Sigmoid colon (tissue), 6 donors: ENCODE measurements at regions not wholly inside any gene's neighbourhood (a gene's known extent, or its start where the extent isn't known, plus 50 kb on each side); places are given as distances from the start of the nearest gene placed in this dataset.

Experiments used
- DNase-seq: peaks from one replicate; pipeline ENCODE4 v3.0.0-alpha.2; 2019
- H3K27ac ChIP-seq, 4 donors: fragments of 200-600 bp; sonication (generic); one replicate each; pipeline ENCODE4 v1.5.1; 2016 to 2019; ENCODE audit warnings: mild to moderate bottlenecking in 1 of 4
- H3K27me3 ChIP-seq, 3 donors: fragments of 200-600 bp; sonication (generic); one replicate each; pipeline ENCODE4 v1.5.1; 2019; ENCODE audit warnings: mild to moderate bottlenecking in 1 of 3
- H3K36me3 ChIP-seq, 4 donors: fragments of 200-600 bp; sonication (generic); one replicate each; pipeline ENCODE4 v1.5.1; 2016 to 2019
- H3K4me1 ChIP-seq, 4 donors: fragments of 200-600 bp; sonication (generic); one replicate each; pipeline ENCODE4 v1.5.1; 2017 to 2019
- H3K4me3 ChIP-seq, 4 donors: fragments of 200-600 bp; sonication (generic); one replicate each; pipeline ENCODE4 v1.5.1; 2017 to 2019; ENCODE audit warnings: mild to moderate bottlenecking in 2 of 4, moderate library complexity in 1 of 4
- H3K9me3 ChIP-seq, 4 donors: fragments of 200-600 bp in 3 of 4; sonication (generic) in 3 of 4; one replicate each; pipeline versions ENCODE4 v1.5.1 to v1.6.1; 2013 to 2019
- CTCF ChIP-seq, 4 experiments: fragments of 450-650 bp in 3 of 4; fragments of 200-600 bp in 1 of 4; IDR thresholded peaks; one replicate each; pipeline ENCODE4 v1.5.1; 2016 to 2019; ENCODE audit warnings: antibody characterized with exemption in 4 of 4, mild to moderate bottlenecking in 3 of 4, moderate library complexity in 2 of 4
- EP300 ChIP-seq, 4 donors: sonication (generic); formaldehyde crosslinking; IDR thresholded peaks; one replicate each; pipeline ENCODE4 v1.6.1; 2017; ENCODE audit warnings: antibody characterized with exemption in 4 of 4
- POLR2A ChIP-seq, 2 donors: fragments of 450-650 bp; IDR thresholded peaks; one replicate each; pipeline ENCODE4 v1.6.1; 2016; ENCODE audit warnings: antibody characterized with exemption in 2 of 2, mild to moderate bottlenecking in 2 of 2, moderate library complexity in 2 of 2
- POLR2AphosphoS5 ChIP-seq, 4 donors: sonication (generic); formaldehyde crosslinking; IDR thresholded peaks; one replicate each; pipeline ENCODE4 v1.6.1; 2017; ENCODE audit warnings: antibody characterized with exemption in 4 of 4
- WGBS, 2 donors: extraction: QIAGEN DNeasy Blood & Tissue Kit; methylation state at CpG; one replicate each; pipeline ENCODE4 v1.1.7; 2013; 5-methylcytosine and 5-hydroxymethylcytosine counted together
- intact Hi-C: fragments of 100-400 bp; cut with DNase I; formaldehyde crosslinking; loops from one replicate; pipeline ENCODE4 v1.15.1; 2023
- small RNA-seq, 3 donors: library from RNA; depleted of rRNA; stranded (forward); fragments of <200 nt; gene quantifications; one replicate each; pipeline ENCODE3, GENCODE V24; 2016
- donor health status: healthy with polysubstance abuse.
- donor health status: healthy.

DNA sequence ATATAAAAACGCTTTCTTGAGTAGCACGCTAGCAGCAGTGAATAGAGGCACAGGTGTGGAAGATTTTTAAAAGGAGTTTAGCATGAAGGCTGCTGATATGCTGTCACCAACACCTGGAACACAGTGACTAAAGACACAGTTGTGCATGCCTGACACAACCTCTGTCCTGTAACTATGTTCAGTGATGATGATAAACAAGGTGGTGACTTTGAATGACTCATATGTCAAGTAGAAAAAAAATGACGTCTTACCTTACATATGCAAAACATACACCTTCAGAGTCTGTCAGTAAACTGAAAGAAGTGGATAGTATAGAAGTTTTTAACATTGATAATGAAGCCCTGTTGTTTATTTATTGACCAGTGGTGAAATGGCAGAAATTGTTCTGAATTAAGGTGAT lies 66.2 kb upstream of the ADCY2 start:
- no peak overlapping the region for H3K4me3 ChIP-seq
- DNase-seq = no peak
- 41 to 77% methylated on average over 3 of the region's 3 CpGs for WGBS, 2 donors

DNA sequence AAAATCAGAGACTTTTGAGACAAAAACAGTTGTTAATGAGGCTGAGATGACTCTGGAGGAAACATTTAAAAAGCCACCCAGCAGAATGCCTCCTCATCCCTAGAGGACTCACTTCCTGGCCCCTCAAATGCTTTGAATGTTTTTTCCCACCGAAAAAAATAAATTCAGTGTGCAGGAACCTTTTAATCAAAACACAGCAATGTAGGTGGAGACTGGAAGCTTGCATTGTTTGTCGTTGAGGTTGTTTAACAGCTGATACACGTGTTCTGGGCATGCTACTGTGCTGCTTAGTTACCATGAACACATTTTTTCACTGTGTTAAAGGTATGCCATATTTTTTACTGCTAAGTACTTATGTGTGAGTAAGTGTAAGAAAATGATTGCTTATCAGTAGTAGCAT lies 65.7 kb upstream of the ADCY2 start:
- no peak overlapping the region for H3K4me3 ChIP-seq
- no peak for DNase-seq
- 27 to 50% methylated on average over 3 of the region's 3 CpGs for WGBS, 2 donors
- H3K27me3 ChIP-seq = no peaks in the 10 kb centered on the region
- no peaks in the 10 kb centered on the region for H3K4me1 ChIP-seq
- TF ChIP-seq EP300 (IDR thresholded peaks at IDR 0.05) = no peak
- TF ChIP-seq POLR2AphosphoS5 (IDR thresholded peaks at IDR 0.05) = no peak
- no peak for TF ChIP-seq CTCF (IDR thresholded peaks at IDR 0.05)
- no peak for TF ChIP-seq POLR2A (IDR thresholded peaks at IDR 0.05)
- intact Hi-C loops = no loop called here
- H3K27ac ChIP-seq = no peak overlapping the region
- H3K9me3 ChIP-seq = no peaks in the 10 kb centered on the region
- H3K36me3 ChIP-seq = no peaks in the 10 kb centered on the region

More for the DNA sequence above, 66.2 kb upstream of the ADCY2 start:
- Histone ChIP-seq H3K27ac (no peak overlapping the region), H3K9me3 (no peaks in the 10 kb centered on the region), H3K4me1 (no peaks in the 10 kb centered on the region), H3K27me3 (no peaks in the 10 kb centered on the region), H3K36me3 (no peaks in the 10 kb centered on the region)
- no peak for TF ChIP-seq EP300 (IDR thresholded peaks at IDR 0.05)
- no peak for TF ChIP-seq POLR2A (IDR thresholded peaks at IDR 0.05)
- no peak for TF ChIP-seq CTCF (IDR thresholded peaks at IDR 0.05)
- no peak for TF ChIP-seq POLR2AphosphoS5 (IDR thresholded peaks at IDR 0.05)
- intact Hi-C loops = no loop called here

GRCh38 chr5:7331131-7331530 lies 64.8 kb upstream of the ADCY2 start:
- H3K27me3 ChIP-seq = no peaks in the 10 kb centered on the region
- H3K36me3 ChIP-seq = no peaks in the 10 kb centered on the region
- TF ChIP-seq EP300 (IDR thresholded peaks at IDR 0.05) = no peak
- no peak for TF ChIP-seq CTCF (IDR thresholded peaks at IDR 0.05)
- TF ChIP-seq POLR2A (IDR thresholded peaks at IDR 0.05) = no peak
- TF ChIP-seq POLR2AphosphoS5 (IDR thresholded peaks at IDR 0.05) = no peak
- DNase-seq = no peak
- WGBS, 2 donors = 67 to 76% methylated on average over 7 of the region's 7 CpGs
- H3K9me3 ChIP-seq = no peaks in the 10 kb centered on the region
- no peaks in the 10 kb centered on the region for H3K4me1 ChIP-seq
- H3K27ac ChIP-seq = no peak overlapping the region
- no peak overlapping the region for H3K4me3 ChIP-seq
- intact Hi-C loops = no loop called here

Small RNA genes lying in the stretch of these regions (small RNA-seq; reads per million reads assigned to genes)
- 0 reads per million in 3 donors for gene RF00017
- 0 reads per million in 3 donors for gene RNA5SP176
